Trophoblast cell (in vitro differentiated cells and primary cell): ENCODE measurements at regions not wholly inside any gene's neighbourhood (a gene's known extent, or its start where the extent isn't known, plus 50 kb on each side); places are given as distances from the start of the nearest gene placed in this dataset.

ENCODE experiments used
- DNase-seq, 2 donors: peaks; one replicate each; pipeline ENCODE4 v3.0.0-alpha.2; 2016
- H2AFZ ChIP-seq: 2 replicates; pipeline ENCODE4 v1.6.1; 2013; ENCODE audit warnings: low read length, moderate library complexity, mild to moderate bottlenecking; ENCODE audit not compliant: insufficient read depth, poor library complexity
- H2AK5ac ChIP-seq: 2 replicates; pipeline ENCODE4 v1.6.1; 2013; ENCODE audit warnings: mild to moderate bottlenecking, low read length
- H2BK120ac ChIP-seq: 2 replicates; pipeline ENCODE4 v1.6.1; 2013; ENCODE audit warnings: low read length, mild to moderate bottlenecking, moderate library complexity; ENCODE audit not compliant: insufficient read depth, poor library complexity
- H2BK12ac ChIP-seq: 2 replicates; pipeline ENCODE4 v1.6.1; 2013; ENCODE audit warnings: mild to moderate bottlenecking, low read length, moderate library complexity
- H2BK5ac ChIP-seq: 2 replicates; pipeline ENCODE4 v1.6.1; 2013; ENCODE audit warnings: low read length, low read depth, moderate library complexity, mild to moderate bottlenecking; ENCODE audit not compliant: poor library complexity
- H3K14ac ChIP-seq: 2 replicates; pipeline ENCODE4 v1.6.1; 2013; ENCODE audit warnings: mild to moderate bottlenecking, low read length
- H3K18ac ChIP-seq: 2 replicates; pipeline ENCODE4 v1.6.1; 2013; ENCODE audit warnings: mild to moderate bottlenecking, low read length
- H3K23ac ChIP-seq: 2 replicates; pipeline ENCODE4 v1.6.1; 2013; ENCODE audit warnings: low read length
- H3K27ac ChIP-seq: 2 replicates; pipeline ENCODE4 v1.5.1; 2013; ENCODE audit warnings: low read depth, mild to moderate bottlenecking, inconsistent platforms, low read length, moderate library complexity
- H3K27me3 ChIP-seq: 2 replicates; pipeline ENCODE4 v1.6.1; 2013; ENCODE audit warnings: inconsistent platforms, mild to moderate bottlenecking, low read length, moderate library complexity; ENCODE audit not compliant: insufficient read depth
- H3K36me3 ChIP-seq, 2 experiments: 1 replicate in 1 of 2; 2 replicates in 1 of 2; pipeline ENCODE4 v1.6.1; 2013; ENCODE audit warnings: low read length in 2 of 2, mild to moderate bottlenecking in 2 of 2, moderate library complexity in 1 of 2; ENCODE audit not compliant: insufficient read depth in 2 of 2, control insufficient read depth in 1 of 2
- H3K4ac ChIP-seq: 2 replicates; pipeline ENCODE4 v1.6.1; 2013; ENCODE audit warnings: low read depth, mild to moderate bottlenecking, low read length, moderate library complexity
- H3K4me1 ChIP-seq, 2 experiments: 1 replicate in 1 of 2; 2 replicates in 1 of 2; pipeline ENCODE4 v1.6.1; 2013; ENCODE audit warnings: low read length in 2 of 2, mild to moderate bottlenecking in 2 of 2, moderate library complexity in 1 of 2; ENCODE audit not compliant: insufficient read depth in 2 of 2, control insufficient read depth in 1 of 2
- H3K4me2 ChIP-seq: 2 replicates; pipeline ENCODE4 v1.6.1; 2013; ENCODE audit warnings: inconsistent platforms, mild to moderate bottlenecking, low read length, moderate library complexity
- H3K4me3 ChIP-seq: 2 replicates; pipeline ENCODE4 v1.5.1; 2013; ENCODE audit warnings: mild to moderate bottlenecking, low read depth, low read length, inconsistent platforms
- H3K79me1 ChIP-seq: one replicate; pipeline ENCODE4 v1.6.1; 2013; ENCODE audit warnings: low read length
- H3K79me2 ChIP-seq: 2 replicates; pipeline ENCODE4 v1.6.1; 2013; ENCODE audit warnings: low read length, mild to moderate bottlenecking; ENCODE audit not compliant: control insufficient read depth, insufficient read depth, poor library complexity
- H3K9ac ChIP-seq: 2 replicates; pipeline ENCODE4 v1.6.1; 2013; ENCODE audit warnings: mild to moderate bottlenecking, low read length
- H3K9me3 ChIP-seq: 2 replicates; pipeline ENCODE4 v1.6.1; 2013; ENCODE audit warnings: low read depth, mild to moderate bottlenecking, control low read depth, inconsistent platforms, low read length; ENCODE audit not compliant: insufficient read depth
- H4K12ac ChIP-seq: 2 replicates; pipeline ENCODE4 v1.6.1; 2013; ENCODE audit warnings: low read depth, mild to moderate bottlenecking, low read length, moderate library complexity
- H4K8ac ChIP-seq: 2 replicates; pipeline ENCODE4 v1.6.1; 2013; ENCODE audit warnings: low read depth, mild to moderate bottlenecking, low read length, moderate library complexity
- H4K91ac ChIP-seq: one replicate; pipeline ENCODE4 v1.6.1; 2013; ENCODE audit warnings: low read depth, mild to moderate bottlenecking, low read length, moderate library complexity
- WGBS: extraction: QIAGEN DNeasy Blood & Tissue Kit; methylation state at CpG from one replicate; pipeline ENCODE4 v1.1.7; 2013; ENCODE audit warnings: missing lambda C conversion rate; ENCODE audit not compliant: insufficient read length, insufficient coverage; ENCODE audit errors: extremely low coverage; 5-methylcytosine and 5-hydroxymethylcytosine counted together

- no peak overlapping the region for H3K23ac ChIP-seq
- no peak overlapping the region for H3K18ac ChIP-seq
- no peak overlapping the region for H2AFZ ChIP-seq
- no peak overlapping the region for H3K4me2 ChIP-seq
- no peaks in the 10 kb centered on the region for H3K9me3 ChIP-seq
- H4K8ac ChIP-seq: no peak overlapping the region
- no peak overlapping the region for H3K14ac ChIP-seq
- H3K79me2 ChIP-seq: no peaks in the 10 kb centered on the region
- no peaks in the 10 kb centered on the region for H3K27me3 ChIP-seq
- no peak overlapping the region for H2BK120ac ChIP-seq
- DNase-seq: no peak
- H3K27ac ChIP-seq: no peak overlapping the region
- no peak overlapping the region for H2BK12ac ChIP-seq
- WGBS: no CpG with 5 or more reads among the region's 1 CpG
- H3K9ac ChIP-seq: no peak overlapping the region
- H3K36me3 ChIP-seq: no peaks in the 10 kb centered on the region
- no peak overlapping the region for H2BK5ac ChIP-seq
- H3K79me1 ChIP-seq: no peaks in the 10 kb centered on the region
- H4K91ac ChIP-seq: no peak overlapping the region
- H4K12ac ChIP-seq: no peak overlapping the region
- no peak overlapping the region for H3K4ac ChIP-seq
- H3K4me3 ChIP-seq: no peak overlapping the region
- peaks cover 0 to 3% of the 10 kb centered on the region in 2 experiments for H3K4me1 ChIP-seq
- no peak overlapping the region for H2AK5ac ChIP-seq
These were observed 61.7 kb upstream of the LIFR start for GRCh38 chr5:38618154-38618553.

DNA sequence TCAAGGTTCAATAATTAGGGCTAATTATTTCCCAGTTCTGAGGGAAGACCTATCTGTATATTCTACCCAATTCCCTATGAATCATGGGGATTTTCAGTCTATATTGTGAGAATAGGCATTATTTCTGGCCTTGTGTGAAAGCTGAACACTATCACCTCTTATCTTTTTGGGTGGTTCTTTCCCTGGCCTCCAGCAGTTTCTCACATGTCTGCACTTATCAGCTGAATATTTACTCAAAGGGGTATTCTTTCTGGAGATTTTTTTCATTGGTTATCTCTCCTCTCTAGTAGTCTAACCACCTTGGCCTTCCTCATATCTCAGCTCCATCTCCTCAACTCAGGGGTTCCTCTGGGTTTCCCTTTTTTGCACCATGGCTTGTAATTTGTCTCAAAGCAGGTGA, 64.9 kb upstream of the LIFR start:
- Histone ChIP-seq H3K4ac (no peak overlapping the region), H3K9ac (no peak overlapping the region)

GRCh38 chr5:38621840-38622437, 65.5 kb upstream of the LIFR start:
- Histone ChIP-seq H4K12ac (no peak overlapping the region), H3K27me3 (no peaks in the 10 kb centered on the region), H3K79me1 (no peaks in the 10 kb centered on the region), H3K79me2 (no peaks in the 10 kb centered on the region), H3K36me3 (no peaks in the 10 kb centered on the region), H2BK12ac (no peak overlapping the region), H3K14ac (no peak overlapping the region), H3K9ac (no peak overlapping the region), H2BK120ac (no peak overlapping the region), H3K4me3 (no peak overlapping the region), H2BK5ac (no peak overlapping the region), H4K91ac (no peak overlapping the region), H2AFZ (no peak overlapping the region), H3K4me1 (no peaks in the 10 kb centered on the region), H3K23ac (no peak overlapping the region), H4K8ac (no peak overlapping the region), H3K4ac (no peak overlapping the region), H3K9me3 (no peaks in the 10 kb centered on the region), H3K27ac (no peak overlapping the region), H3K18ac (no peak overlapping the region), H2AK5ac (no peak overlapping the region), H3K4me2 (no peak overlapping the region)
- no peak for DNase-seq
- WGBS: no CpG with 5 or more reads among the region's 3 CpGs

More for the DNA sequence above, 64.9 kb upstream of the LIFR start:
- Histone ChIP-seq H2AK5ac (no peak overlapping the region), H3K27me3 (no peaks in the 10 kb centered on the region), H3K4me3 (no peak overlapping the region), H4K91ac (no peak overlapping the region), H2AFZ (no peak overlapping the region), H3K36me3 (no peaks in the 10 kb centered on the region), H3K23ac (no peak overlapping the region), H2BK12ac (no peak overlapping the region), H3K18ac (no peak overlapping the region), H4K8ac (no peak overlapping the region), H2BK120ac (no peak overlapping the region), H4K12ac (no peak overlapping the region), H3K27ac (no peak overlapping the region), H3K4me2 (no peak overlapping the region), H3K79me1 (no peaks in the 10 kb centered on the region), H2BK5ac (no peak overlapping the region), H3K79me2 (no peaks in the 10 kb centered on the region), H3K9me3 (no peaks in the 10 kb centered on the region), H3K4me1 (no peaks in the 10 kb centered on the region), H3K14ac (no peak overlapping the region)
- DNase-seq: peak in 1 of 2 donors; percentile 48

DNA sequence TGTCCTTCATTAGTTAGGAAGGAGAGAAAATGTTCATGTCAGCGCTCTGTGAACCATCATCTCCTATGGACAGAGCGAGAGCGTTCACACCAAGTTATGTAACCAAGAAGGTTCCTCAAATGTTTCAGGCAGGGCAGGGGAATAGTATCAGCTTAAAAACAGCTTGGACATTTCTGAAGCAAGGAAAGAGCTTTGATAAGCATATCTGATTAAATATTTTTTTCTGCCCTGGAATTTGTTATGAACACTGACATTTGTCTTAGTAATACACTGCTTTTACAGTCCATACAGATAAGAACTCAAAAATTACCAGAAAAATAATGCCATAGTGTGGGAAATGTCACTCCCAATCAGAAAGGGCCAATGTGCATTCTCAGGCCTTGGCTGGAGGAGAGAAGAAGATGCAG, 66.3 kb upstream of the LIFR start:
- H2BK5ac ChIP-seq: no peak overlapping the region
- H3K27me3 ChIP-seq: no peaks in the 10 kb centered on the region
- peak; percentile 41 to 84 for DNase-seq
- no peaks in the 10 kb centered on the region for H3K79me1 ChIP-seq
- no peak overlapping the region for H4K12ac ChIP-seq
- H3K9ac ChIP-seq: no peak overlapping the region
- no peaks in the 10 kb centered on the region for H3K4me1 ChIP-seq
- no peak overlapping the region for H3K18ac ChIP-seq
- H3K4ac ChIP-seq: no peak overlapping the region
- H3K23ac ChIP-seq: no peak overlapping the region
- no peak overlapping the region for H2BK12ac ChIP-seq
- H4K8ac ChIP-seq: no peak overlapping the region
- H3K14ac ChIP-seq: no peak overlapping the region
- no peak overlapping the region for H4K91ac ChIP-seq
- H3K9me3 ChIP-seq: no peaks in the 10 kb centered on the region
- H3K4me3 ChIP-seq: no peak overlapping the region
- WGBS: no CpG with 5 or more reads among the region's 3 CpGs
- no peak overlapping the region for H3K4me2 ChIP-seq
- no peak overlapping the region for H2AK5ac ChIP-seq
- H3K79me2 ChIP-seq: no peaks in the 10 kb centered on the region
- H3K27ac ChIP-seq: no peak overlapping the region
- H3K36me3 ChIP-seq: no peaks in the 10 kb centered on the region
- no peak overlapping the region for H2AFZ ChIP-seq
- no peak overlapping the region for H2BK120ac ChIP-seq
